Fibroblast of the aortic adventitia (primary cell): ENCODE measurements at regions not wholly inside any gene's neighbourhood (a gene's known extent, or its start where the extent isn't known, plus 50 kb on each side); places are given as distances from the start of the nearest gene placed in this dataset.

Source experiments
- DNase-seq: peaks from one replicate; pipeline ENCODE4 v3.0.0-alpha.2; 2010; ENCODE audit warnings: low read depth
- H3K4me3 ChIP-seq: 2 replicates; pipeline ENCODE4 v1.5.1; 2011; ENCODE audit warnings: low read depth, mild to moderate bottlenecking, control low read depth, low read length, moderate library complexity
- TF ChIP-seq, protein P1 (sequence below): IDR thresholded peaks from 2 replicates; pipeline ENCODE4 v1.5.1; 2011; ENCODE audit warnings: mild to moderate bottlenecking, low read length, control low read depth, inconsistent platforms; ENCODE audit not compliant: insufficient read depth

DNA sequence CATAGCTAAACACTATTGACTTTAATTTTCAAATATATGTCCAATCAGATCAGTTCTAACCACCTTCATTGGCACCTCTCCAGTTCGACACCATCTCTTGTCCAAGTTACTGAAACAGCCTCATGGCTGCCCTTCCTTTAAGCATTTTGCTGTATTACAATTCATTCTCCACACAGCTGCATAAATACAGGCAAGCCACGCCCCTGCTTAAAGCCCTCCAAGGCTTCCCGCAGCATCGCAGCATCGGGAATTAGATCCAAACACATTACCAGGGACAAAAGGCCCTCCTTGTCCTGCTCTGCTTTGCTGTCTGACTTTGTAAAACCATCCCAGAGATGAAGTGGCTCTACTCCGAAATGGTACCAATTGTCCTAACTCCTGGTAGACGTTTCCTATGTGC, 75.1 kb upstream of the RAI14 start:
- no peak for DNase-seq
- TF ChIP-seq, protein P1, sequence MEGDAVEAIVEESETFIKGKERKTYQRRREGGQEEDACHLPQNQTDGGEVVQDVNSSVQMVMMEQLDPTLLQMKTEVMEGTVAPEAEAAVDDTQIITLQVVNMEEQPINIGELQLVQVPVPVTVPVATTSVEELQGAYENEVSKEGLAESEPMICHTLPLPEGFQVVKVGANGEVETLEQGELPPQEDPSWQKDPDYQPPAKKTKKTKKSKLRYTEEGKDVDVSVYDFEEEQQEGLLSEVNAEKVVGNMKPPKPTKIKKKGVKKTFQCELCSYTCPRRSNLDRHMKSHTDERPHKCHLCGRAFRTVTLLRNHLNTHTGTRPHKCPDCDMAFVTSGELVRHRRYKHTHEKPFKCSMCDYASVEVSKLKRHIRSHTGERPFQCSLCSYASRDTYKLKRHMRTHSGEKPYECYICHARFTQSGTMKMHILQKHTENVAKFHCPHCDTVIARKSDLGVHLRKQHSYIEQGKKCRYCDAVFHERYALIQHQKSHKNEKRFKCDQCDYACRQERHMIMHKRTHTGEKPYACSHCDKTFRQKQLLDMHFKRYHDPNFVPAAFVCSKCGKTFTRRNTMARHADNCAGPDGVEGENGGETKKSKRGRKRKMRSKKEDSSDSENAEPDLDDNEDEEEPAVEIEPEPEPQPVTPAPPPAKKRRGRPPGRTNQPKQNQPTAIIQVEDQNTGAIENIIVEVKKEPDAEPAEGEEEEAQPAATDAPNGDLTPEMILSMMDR, result no peak
- no peak overlapping the region for H3K4me3 ChIP-seq

DNA sequence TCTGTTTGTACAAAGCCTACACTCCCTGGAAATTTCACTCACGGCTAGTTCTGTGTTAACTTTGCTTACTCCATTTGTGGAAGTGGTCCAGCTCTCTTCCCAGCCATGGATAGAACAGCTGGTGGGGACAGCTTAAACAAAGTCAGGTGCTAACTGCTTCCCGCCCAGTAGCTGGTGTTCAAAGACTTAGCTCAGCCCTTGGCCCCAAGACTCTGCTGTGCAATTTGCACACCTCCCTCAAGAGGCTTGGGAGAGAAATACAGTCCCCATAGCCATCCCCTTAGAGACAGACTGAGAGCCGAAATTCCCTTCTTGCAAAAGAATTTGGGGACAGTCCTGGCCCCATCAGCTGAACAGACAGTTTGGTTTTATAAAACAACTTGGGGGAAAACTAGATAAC, 73.8 kb upstream of the RAI14 start:
- no peak for DNase-seq
- H3K4me3 ChIP-seq, result no peak overlapping the region
- TF ChIP-seq, protein P1, result no peak

DNA sequence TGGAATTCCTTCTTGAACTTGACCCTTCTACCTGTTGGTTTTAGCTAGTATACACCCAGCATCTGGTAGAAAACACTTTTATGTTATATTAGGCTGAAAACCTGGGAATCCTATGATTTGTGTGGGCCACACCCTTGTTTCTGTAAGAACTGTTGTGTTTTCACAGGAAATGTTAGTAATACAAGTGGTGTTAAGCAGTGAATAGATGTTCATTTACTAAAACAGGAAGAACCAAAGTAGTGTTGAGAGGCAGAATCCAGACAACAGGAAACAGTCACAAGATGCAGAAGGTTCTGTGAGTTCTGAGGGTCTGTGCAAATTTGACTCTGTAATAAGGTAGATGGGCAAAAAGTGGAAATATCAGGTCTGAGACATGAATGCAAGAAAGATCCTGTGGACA, 73.0 kb upstream of the RAI14 start:
- H3K4me3 ChIP-seq, result no peak overlapping the region
- TF ChIP-seq, protein P1, result no peak
- DNase-seq, result no peak

DNA sequence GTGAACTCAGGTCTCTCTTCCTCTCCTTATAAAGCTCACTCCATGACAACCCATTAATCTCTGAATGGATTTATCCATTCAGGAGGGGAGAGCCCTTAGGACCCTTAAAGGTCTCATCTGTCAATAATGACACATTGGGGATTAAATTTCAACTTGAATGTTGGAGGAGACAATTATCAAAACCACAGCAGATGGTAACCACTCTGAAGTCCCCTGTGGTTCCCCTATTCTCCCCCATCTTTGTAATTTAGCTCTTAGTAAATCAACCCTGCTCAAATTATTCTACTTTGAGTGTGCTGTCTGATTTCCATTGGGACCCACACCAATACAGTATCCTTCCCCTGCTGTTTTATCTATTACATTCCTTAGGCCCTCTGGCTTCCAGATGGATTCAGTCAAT, 72.0 kb upstream of the RAI14 start:
- no peak for DNase-seq
- TF ChIP-seq, protein P1, result no peak
- H3K4me3 ChIP-seq, result no peak overlapping the region

DNA sequence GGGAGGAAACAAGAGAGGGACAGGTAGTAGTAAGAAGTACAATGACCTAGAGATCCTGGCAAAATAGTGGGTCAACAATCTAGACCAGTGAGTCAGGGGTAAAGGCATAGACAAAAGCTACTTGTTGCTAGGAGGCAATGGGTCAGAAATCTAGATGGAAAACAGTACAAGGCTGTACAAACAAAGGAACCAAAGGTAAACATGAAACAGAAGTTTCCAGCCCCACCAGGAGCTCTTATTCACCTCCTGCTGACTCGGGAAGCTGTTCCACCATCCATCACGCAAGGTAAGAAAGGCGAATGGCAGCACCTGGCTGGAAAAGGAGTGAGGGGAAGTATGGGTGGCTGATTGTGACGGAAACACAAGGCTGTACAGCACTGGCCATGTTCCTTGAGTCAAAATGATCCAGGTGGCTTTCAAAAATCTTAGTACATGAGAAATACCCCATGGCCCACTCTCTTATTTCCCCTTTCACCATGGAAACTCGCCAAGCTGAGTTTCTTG, 70.5 kb upstream of the RAI14 start:
- no peak overlapping the region for H3K4me3 ChIP-seq
- peak; percentile 39 for DNase-seq
- TF ChIP-seq, protein P1, result no peak

DNA sequence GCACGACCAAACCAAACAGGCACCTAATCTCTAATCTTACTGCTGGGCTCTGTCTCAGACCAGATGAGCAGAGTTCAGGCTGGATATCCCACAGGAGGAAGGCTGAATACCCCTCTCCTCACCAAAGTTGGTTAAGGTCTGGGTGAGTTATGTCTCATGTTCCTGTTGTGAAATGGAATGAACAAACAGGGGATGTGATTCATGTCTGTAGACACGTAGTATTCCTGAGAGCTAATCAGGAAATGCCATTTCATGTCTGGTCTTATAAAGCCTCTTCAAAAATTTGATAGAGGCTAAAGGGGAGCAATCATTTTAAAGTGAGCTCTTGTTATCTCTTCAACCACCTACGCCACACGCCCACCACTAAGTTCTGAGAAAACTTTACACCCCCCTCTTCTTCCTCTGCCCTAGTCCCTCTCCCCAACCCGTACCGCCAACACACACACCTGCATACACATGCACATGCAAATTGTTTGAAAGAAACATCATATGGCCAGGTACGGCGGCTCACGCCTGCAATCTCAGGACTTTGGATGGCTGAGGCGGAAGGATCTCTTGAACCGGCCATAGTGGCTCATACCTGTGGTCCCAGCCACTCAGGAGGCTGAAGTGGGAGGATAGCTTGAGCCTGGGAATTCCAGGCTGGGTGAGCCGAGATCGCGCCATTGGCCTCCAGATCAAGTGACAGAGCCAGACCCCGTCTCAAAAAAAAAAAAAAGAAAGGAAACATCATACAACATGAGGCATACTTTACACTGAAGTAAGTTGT, 69.8 kb upstream of the RAI14 start:
- peak; percentile 85 for DNase-seq
- TF ChIP-seq, protein P1, result no peak
- no peak overlapping the region for H3K4me3 ChIP-seq
